Natural killer cell (primary cell): ENCODE measurements at regions not wholly inside any gene's neighbourhood (a gene's known extent, or its start where the extent isn't known, plus 50 kb on each side); places are given as distances from the start of the nearest gene placed in this dataset.

Experiments
- ATAC-seq, 3 donors: fragments of 150-1000 bp in 2 of 3; fragments of 200-7000 bp in 1 of 3; cut with Tn5 transposase; 1 replicate in 1 of 3; 2 replicates in 2 of 3; pipeline ENCODE4 v1.10.0; 2021; ENCODE audit warnings: mild to moderate bottlenecking in 2 of 3, moderate library complexity in 2 of 3
- DNase-seq, 2 donors: peaks; one replicate each; pipeline versions ENCODE4 v3.0.0 to v3.0.0-alpha.2; 2013 to 2021; ENCODE audit warnings: mixed read lengths in 1 of 2
- H3K27ac ChIP-seq: one replicate; pipeline ENCODE4 v1.5.1; 2013; ENCODE audit warnings: mild to moderate bottlenecking, low read length
- H3K27me3 ChIP-seq: one replicate; pipeline ENCODE4 v1.6.1; 2013; ENCODE audit warnings: low read length; ENCODE audit not compliant: control insufficient read depth, insufficient read depth
- H3K36me3 ChIP-seq: one replicate; pipeline ENCODE4 v1.6.1; 2013; ENCODE audit warnings: low read length; ENCODE audit not compliant: control insufficient read depth, insufficient read depth
- H3K4me1 ChIP-seq: one replicate; pipeline ENCODE4 v1.6.1; 2013; ENCODE audit warnings: low read length; ENCODE audit not compliant: control insufficient read depth, insufficient read depth
- H3K4me3 ChIP-seq: one replicate; pipeline ENCODE4 v1.5.1; 2013; ENCODE audit warnings: low read length
- H3K9me3 ChIP-seq: one replicate; pipeline ENCODE4 v1.6.1; 2013; ENCODE audit warnings: low read length; ENCODE audit not compliant: control insufficient read depth, insufficient read depth
- H3K27ac Mint-ChIP-seq, 2 donors: one replicate each; pipeline ENCODE4 v1.8.0; 2022; ENCODE audit warnings: mild to moderate bottlenecking in 2 of 2, mixed read lengths in 2 of 2, moderate library complexity in 1 of 2
- H3K27me3 Mint-ChIP-seq, 2 donors: one replicate each; pipeline ENCODE4 v1.8.0; 2022; ENCODE audit warnings: low read depth in 2 of 2, mixed read lengths in 2 of 2
- H3K36me3 Mint-ChIP-seq: one replicate; pipeline ENCODE4 v1.8.0; 2022; ENCODE audit warnings: mixed read lengths
- H3K4me1 Mint-ChIP-seq, 2 donors: one replicate each; pipeline ENCODE4 v1.8.0; 2022; ENCODE audit warnings: mixed read lengths in 2 of 2
- H3K4me3 Mint-ChIP-seq: one replicate; pipeline ENCODE4 v1.8.0; 2022; ENCODE audit warnings: mild to moderate bottlenecking, moderate library complexity, mixed read lengths
- H3K9me3 Mint-ChIP-seq, 2 donors: one replicate each; pipeline ENCODE4 v1.8.0; 2022; ENCODE audit warnings: mixed read lengths in 2 of 2
- WGBS: methylation state at CpG from one replicate; pipeline ENCODE4 v1.1.7; 2013; ENCODE audit warnings: missing lambda C conversion rate; ENCODE audit not compliant: insufficient coverage; 5-methylcytosine and 5-hydroxymethylcytosine counted together
- intact Hi-C: fragments of 100-400 bp; cut with micrococcal nuclease; formaldehyde crosslinking; loops from one replicate; pipeline ENCODE4 v1.14.2; 2022
- TF ChIP-seq, protein P1 (sequence below): fragments of 200-600 bp; IDR thresholded peaks from one replicate; pipeline ENCODE4 v1.8.0; 2022; ENCODE audit warnings: antibody characterized with exemption

DNA sequence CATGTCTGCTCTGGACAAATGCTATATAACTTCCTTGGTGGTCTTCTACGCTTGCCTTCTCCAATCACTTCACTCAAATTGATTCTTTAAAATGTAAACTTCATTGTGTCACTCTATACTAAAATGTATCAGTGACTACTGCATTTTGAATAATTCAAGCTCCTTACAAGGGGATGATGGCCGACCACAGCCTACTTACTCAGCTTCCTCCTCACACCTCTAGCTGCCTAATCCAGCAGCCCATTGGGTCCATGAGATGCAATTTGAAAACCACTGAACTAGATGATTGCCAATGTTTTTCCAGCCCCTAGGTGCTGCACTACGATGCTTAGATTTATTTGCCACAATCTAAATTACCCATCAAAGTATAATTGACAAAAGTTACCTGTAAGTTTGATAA, 120.7 kb downstream of the CTAGE1 start:
- DNase-seq: no peak
- Histone ChIP-seq H3K4me1 (no peaks in the 10 kb centered on the region), H3K27ac (no peak overlapping the region), H3K9me3 (no peaks in the 10 kb centered on the region), H3K4me3 (no peak overlapping the region), H3K27me3 (peaks cover 3% of the 10 kb centered on the region), H3K36me3 (no peaks in the 10 kb centered on the region)
- Mint-ChIP-seq H3K4me1 (peaks cover 10 to 12% of the 10 kb centered on the region in 2 donors), H3K27ac (no peak overlapping the region), H3K36me3 (no peaks in the 10 kb centered on the region), H3K4me3 (no peak overlapping the region), H3K27me3 (peaks cover 11 to 18% of the 10 kb centered on the region in 2 donors), H3K9me3 (no peaks in the 10 kb centered on the region)
- ATAC-seq: peak; percentile 35 to 91 (median 68)
- TF ChIP-seq, protein P1, sequence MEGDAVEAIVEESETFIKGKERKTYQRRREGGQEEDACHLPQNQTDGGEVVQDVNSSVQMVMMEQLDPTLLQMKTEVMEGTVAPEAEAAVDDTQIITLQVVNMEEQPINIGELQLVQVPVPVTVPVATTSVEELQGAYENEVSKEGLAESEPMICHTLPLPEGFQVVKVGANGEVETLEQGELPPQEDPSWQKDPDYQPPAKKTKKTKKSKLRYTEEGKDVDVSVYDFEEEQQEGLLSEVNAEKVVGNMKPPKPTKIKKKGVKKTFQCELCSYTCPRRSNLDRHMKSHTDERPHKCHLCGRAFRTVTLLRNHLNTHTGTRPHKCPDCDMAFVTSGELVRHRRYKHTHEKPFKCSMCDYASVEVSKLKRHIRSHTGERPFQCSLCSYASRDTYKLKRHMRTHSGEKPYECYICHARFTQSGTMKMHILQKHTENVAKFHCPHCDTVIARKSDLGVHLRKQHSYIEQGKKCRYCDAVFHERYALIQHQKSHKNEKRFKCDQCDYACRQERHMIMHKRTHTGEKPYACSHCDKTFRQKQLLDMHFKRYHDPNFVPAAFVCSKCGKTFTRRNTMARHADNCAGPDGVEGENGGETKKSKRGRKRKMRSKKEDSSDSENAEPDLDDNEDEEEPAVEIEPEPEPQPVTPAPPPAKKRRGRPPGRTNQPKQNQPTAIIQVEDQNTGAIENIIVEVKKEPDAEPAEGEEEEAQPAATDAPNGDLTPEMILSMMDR: no peak
- WGBS: 73% methylated on average over 2 of the region's 3 CpGs
- intact Hi-C loops: no loop called here

DNA sequence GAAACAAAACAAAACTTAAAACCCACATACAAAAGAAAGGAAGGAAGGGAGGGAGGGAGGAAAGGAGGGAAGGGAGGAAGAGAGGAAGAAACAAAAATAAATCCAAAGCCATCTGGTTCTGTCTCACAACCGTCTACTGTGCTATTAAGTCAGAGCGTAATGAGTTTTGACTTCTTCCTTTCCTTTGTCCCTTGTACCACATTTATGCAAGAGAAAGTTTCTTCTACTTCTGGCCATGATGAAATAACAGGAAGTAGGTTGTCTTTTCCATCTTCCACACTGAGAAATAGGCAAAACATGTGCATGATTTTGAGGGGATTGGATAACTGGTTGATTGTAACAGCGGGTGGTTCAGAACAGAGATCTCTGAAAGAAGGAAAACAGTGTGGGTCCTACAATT, 121.4 kb downstream of the CTAGE1 start:
- Mint-ChIP-seq H3K27me3 (peaks cover 6 to 10% of the 10 kb centered on the region in 2 donors), H3K27ac (no peak overlapping the region), H3K4me3 (no peak overlapping the region), H3K9me3 (no peaks in the 10 kb centered on the region), H3K4me1 (peaks cover 6 to 8% of the 10 kb centered on the region in 2 donors), H3K36me3 (no peaks in the 10 kb centered on the region)
- TF ChIP-seq, protein P1: no peak
- intact Hi-C loops: no loop called here
- Histone ChIP-seq H3K9me3 (no peaks in the 10 kb centered on the region), H3K4me3 (no peak overlapping the region), H3K4me1 (no peaks in the 10 kb centered on the region), H3K27ac (no peak overlapping the region), H3K27me3 (peaks cover 3% of the 10 kb centered on the region), H3K36me3 (no peaks in the 10 kb centered on the region)
- ATAC-seq: no peak
- 89% methylated on average over 1 of the region's 3 CpGs for WGBS
- DNase-seq: no peak

DNA sequence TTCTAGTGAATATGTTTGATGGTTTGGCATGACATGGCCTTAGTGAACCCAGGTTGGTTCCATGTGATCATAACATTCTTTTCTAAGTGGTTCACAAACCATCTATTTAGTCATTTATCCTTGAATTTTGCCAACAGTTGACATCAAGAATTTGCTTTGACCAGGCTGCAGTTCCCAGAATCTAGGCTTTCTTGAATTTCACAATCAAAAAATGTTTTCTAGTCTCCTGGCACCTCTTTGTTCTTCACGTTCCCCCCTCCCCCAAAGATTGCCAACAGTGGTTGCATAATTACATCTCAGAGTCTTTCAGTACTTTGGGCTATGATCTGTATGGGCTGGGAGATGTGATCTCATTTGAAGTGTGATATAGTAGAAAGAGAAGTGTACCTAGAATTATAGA, 124.0 kb downstream of the GATA6 start:
- WGBS: 63% methylated on average over 1 of the region's 1 CpG

DNA sequence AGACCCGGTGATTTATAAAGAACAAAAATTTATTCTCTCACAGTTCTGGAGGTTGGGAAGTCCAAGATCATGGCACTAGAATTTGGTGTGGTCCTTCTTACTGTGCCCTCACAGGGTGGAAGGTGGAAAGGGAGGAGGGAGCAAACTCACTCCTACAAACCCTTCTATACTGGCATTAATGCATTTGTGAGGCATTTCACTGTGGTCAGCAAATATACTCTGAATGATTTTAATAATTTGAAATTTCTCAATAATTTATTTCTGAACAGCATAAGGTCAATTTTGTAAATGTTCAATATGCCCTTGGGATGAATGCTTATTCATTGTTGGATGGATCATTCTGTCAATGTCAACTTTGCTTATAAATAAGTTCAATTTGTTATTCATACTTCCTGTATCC, 120.6 kb downstream of the GATA6 start:
- Mint-ChIP-seq H3K9me3 (no peaks in the 10 kb centered on the region), H3K27ac (no peak overlapping the region), H3K4me1 (peaks cover 5 to 11% of the 10 kb centered on the region in 2 donors), H3K36me3 (no peaks in the 10 kb centered on the region), H3K4me3 (no peak overlapping the region), H3K27me3 (peaks cover 0 to 6% of the 10 kb centered on the region in 2 donors)
- Histone ChIP-seq H3K4me3 (no peak overlapping the region), H3K27me3 (peaks cover 3% of the 10 kb centered on the region), H3K36me3 (no peaks in the 10 kb centered on the region), H3K27ac (no peak overlapping the region), H3K4me1 (no peaks in the 10 kb centered on the region), H3K9me3 (no peaks in the 10 kb centered on the region)
- WGBS: 100% methylated on average over 1 of the region's 1 CpG
- DNase-seq (no peak), ATAC-seq (no peak)
- TF ChIP-seq, protein P1: no peak
- intact Hi-C loops: no loop called here

More for the DNA sequence above, 124.0 kb downstream of the GATA6 start:
- Histone ChIP-seq H3K27ac (no peak overlapping the region), H3K4me3 (no peak overlapping the region), H3K27me3 (peaks cover 3% of the 10 kb centered on the region), H3K9me3 (no peaks in the 10 kb centered on the region), H3K4me1 (no peaks in the 10 kb centered on the region), H3K36me3 (no peaks in the 10 kb centered on the region)
- ATAC-seq (no peak), DNase-seq (no peak)
- Mint-ChIP-seq H3K36me3 (no peaks in the 10 kb centered on the region), H3K27me3 (peaks cover 1 to 3% of the 10 kb centered on the region in 2 donors), H3K9me3 (no peaks in the 10 kb centered on the region), H3K4me1 (peaks cover 2 to 6% of the 10 kb centered on the region in 2 donors), H3K4me3 (no peak overlapping the region), H3K27ac (no peak overlapping the region)
- intact Hi-C loops: no loop called here
- TF ChIP-seq, protein P1: no peak
